Retina (tissue), 1 donor: ENCODE measurements at regions not wholly inside any gene's neighbourhood (a gene's known extent, or its start where the extent isn't known, plus 50 kb on each side); places are given as distances from the start of the nearest gene placed in this dataset.

Experiments
- DNase-seq: peaks from one replicate; pipeline ENCODE4 v3.0.0-alpha.2; 2016

GRCh38 chr2:118738106-118738505 lies 109.3 kb downstream of the EN1 start:
- DNase-seq, result no peak

GRCh38 chr2:118737684-118738083 lies 109.8 kb downstream of the EN1 start:
- DNase-seq, result no peak

- DNase-seq, result no peak
These were observed 115.0 kb downstream of the EN1 start for GRCh38 chr2:118732432-118732831.

GRCh38 chr2:118731413-118731812 lies 116.0 kb downstream of the EN1 start:
- no peak for DNase-seq

- DNase-seq, result no peak
These were observed 117.0 kb downstream of the EN1 start for GRCh38 chr2:118730405-118730804.

GRCh38 chr2:118729760-118730159 lies 117.7 kb downstream of the EN1 start:
- DNase-seq, result no peak

- no peak for DNase-seq
These were observed 118.5 kb downstream of the EN1 start for GRCh38 chr2:118728984-118729383.

- DNase-seq, result no peak
These were observed 120.6 kb downstream of the EN1 start for GRCh38 chr2:118726821-118727220.

GRCh38 chr2:118723394-118723793 lies 124.1 kb downstream of the EN1 start:
- no peak for DNase-seq

- no peak for DNase-seq
These were observed 124.5 kb downstream of the EN1 start for GRCh38 chr2:118722976-118723375.

- DNase-seq, result no peak
These were observed 125.5 kb downstream of the EN1 start for GRCh38 chr2:118721817-118722551.

GRCh38 chr2:118720866-118721265 lies 126.6 kb downstream of the EN1 start:
- no peak for DNase-seq

GRCh38 chr2:118718921-118719320 lies 128.5 kb downstream of the EN1 start:
- no peak for DNase-seq

GRCh38 chr2:118716102-118716501 lies 131.3 kb downstream of the EN1 start:
- DNase-seq, result no peak

GRCh38 chr2:118714118-118714517 lies 133.3 kb downstream of the EN1 start:
- no peak for DNase-seq

- DNase-seq, result no peak
These were observed 135.8 kb downstream of the EN1 start for GRCh38 chr2:118711603-118712002.

- DNase-seq, result no peak
These were observed 137.0 kb downstream of the EN1 start for GRCh38 chr2:118710481-118710880.

- no peak for DNase-seq
These were observed 137.7 kb downstream of the EN1 start for GRCh38 chr2:118709786-118710185.

GRCh38 chr2:118706844-118707243 lies 140.6 kb downstream of the EN1 start:
- no peak for DNase-seq

GRCh38 chr2:118706371-118706770 lies 141.1 kb downstream of the EN1 start:
- DNase-seq, result no peak

- no peak for DNase-seq
These were observed 142.4 kb downstream of the EN1 start for GRCh38 chr2:118705032-118705431.

- DNase-seq, result peak; percentile 23
These were observed 147.8 kb downstream of the EN1 start for GRCh38 chr2:118699447-118700175.

- no peak for DNase-seq
These were observed 148.9 kb downstream of the EN1 start for GRCh38 chr2:118698564-118698963.

- DNase-seq, result no peak
These were observed 149.7 kb downstream of the EN1 start for GRCh38 chr2:118697781-118698180.
